ENCODE measurements at regions not wholly inside any gene's neighbourhood (a gene's known extent, or its start where the extent isn't known, plus 50 kb on each side); places are given as distances from the start of the nearest gene placed in this dataset.

- CTCF ChIA-PET = no interaction called here
- ATAC-seq = no peak
- no peaks in the 10 kb centered on the region for H3K9me3 ChIP-seq (ENCODE audit: control insufficient read depth in 2 of 3, low read length in 3 of 3)
Measured at GRCh38 chr6:14693301-14694192, 552.3 kb upstream of the JARID2 start.

GRCh38 chr6:14694308-14694707 lies 551.6 kb upstream of the JARID2 start:
- ATAC-seq = no peak
- Mint-ChIP-seq H3K9me3 (peaks cover 0 to under 1% (median 0%) of the 10 kb centered on the region in 11 donors), H3K27me3 (no peaks in the 10 kb centered on the region), H3K27ac (no peak overlapping the region), H3K4me1 (peaks cover 0 to 3% (median 0%) of the 10 kb centered on the region in 7 donors), H3K36me3 (peaks cover 0 to 2% (median 0%) of the 10 kb centered on the region in 5 donors), H3K4me3 (no peak overlapping the region)
- DNase-seq = no peak
- Histone ChIP-seq H3K27ac (ENCODE audit: low read depth, low read length) (no peak overlapping the region), H3K27me3 (ENCODE audit: control insufficient read depth in 2 of 2, insufficient read depth in 2 of 2, low read length in 2 of 2) (no peaks in the 10 kb centered on the region), H3K4me3 (ENCODE audit: low read length) (no peak overlapping the region), H3K4me1 (ENCODE audit: control insufficient read depth in 2 of 2, insufficient read depth in 2 of 2, low read length in 2 of 2) (no peaks in the 10 kb centered on the region), H3K9me3 (ENCODE audit: control insufficient read depth in 2 of 3, low read length in 3 of 3) (no peaks in the 10 kb centered on the region), H3K36me3 (ENCODE audit: control insufficient read depth in 2 of 3, insufficient read depth in 3 of 3, low read length in 3 of 3) (no peaks in the 10 kb centered on the region)
- CTCF ChIA-PET = no interaction called here
- POLR2A ChIA-PET = no interaction called here
- intact Hi-C loops (cut with micrococcal nuclease) = no loop called here

More at GRCh38 chr6:14693301-14694192, 552.3 kb upstream of the JARID2 start:
- Mint-ChIP-seq H3K4me3 (no peak overlapping the region), H3K4me1 (no peaks in the 10 kb centered on the region), H3K27me3 (no peaks in the 10 kb centered on the region), H3K27ac (no peak overlapping the region), H3K36me3 (no peaks in the 10 kb centered on the region), H3K9me3 (no peaks in the 10 kb centered on the region)
- Histone ChIP-seq H3K36me3 (ENCODE audit: control insufficient read depth in 2 of 3, insufficient read depth in 3 of 3, low read length in 3 of 3) (no peaks in the 10 kb centered on the region), H3K27ac (ENCODE audit: low read depth, low read length) (no peak overlapping the region), H3K27me3 (ENCODE audit: control insufficient read depth in 2 of 2, insufficient read depth in 2 of 2, low read length in 2 of 2) (no peaks in the 10 kb centered on the region), H3K4me3 (ENCODE audit: low read length) (no peak overlapping the region), H3K4me1 (ENCODE audit: control insufficient read depth in 2 of 2, insufficient read depth in 2 of 2, low read length in 2 of 2) (no peaks in the 10 kb centered on the region)
- POLR2A ChIA-PET = no interaction called here
- intact Hi-C loops (cut with micrococcal nuclease) = no loop called here
- DNase-seq = no peak

DNA sequence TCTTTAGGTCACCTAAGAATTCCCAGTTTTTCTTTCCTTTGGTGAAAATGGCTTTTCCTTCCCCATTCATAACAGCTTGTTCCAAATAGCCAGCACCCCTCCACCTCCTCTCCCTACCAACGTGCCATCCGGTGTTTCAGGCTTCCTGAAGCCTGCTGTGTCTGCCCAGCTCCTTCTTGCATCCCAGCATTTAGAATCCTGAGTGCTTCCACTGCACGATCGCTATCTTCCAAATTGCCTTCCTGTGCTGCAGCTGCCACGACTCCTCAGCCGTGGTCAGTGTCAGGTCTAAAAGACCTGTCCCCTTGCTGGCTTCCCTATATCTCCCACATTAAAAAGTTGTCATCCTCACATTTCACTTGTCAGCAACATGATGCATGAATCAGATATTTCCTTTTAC lies 550.3 kb upstream of the JARID2 start:
- Mint-ChIP-seq H3K27ac (no peak overlapping the region), H3K27me3 (no peaks in the 10 kb centered on the region), H3K9me3 (peaks cover 0 to 10% (median 0%) of the 10 kb centered on the region in 11 donors), H3K36me3 (peaks cover 0 to 3% (median 0%) of the 10 kb centered on the region in 5 donors), H3K4me3 (no peak overlapping the region), H3K4me1 (peaks cover 0 to 6% (median 0%) of the 10 kb centered on the region in 7 donors)
- no peaks in the 10 kb centered on the region for H3K9me3 ChIP-seq (ENCODE audit: control insufficient read depth in 2 of 3, low read length in 3 of 3)
- CTCF ChIA-PET = interaction anchor here (0.6 to 0.7 kb wide), 2 partner anchors 232 to 754 kb away, joined by 3 read pairs; no protein-coding TSS in a partner anchor
- intact Hi-C loops (cut with micrococcal nuclease) = no loop called here
- no peaks in the 10 kb centered on the region for H3K27me3 ChIP-seq (ENCODE audit: control insufficient read depth in 2 of 2, insufficient read depth in 2 of 2, low read length in 2 of 2)
- H3K36me3 ChIP-seq (ENCODE audit: control insufficient read depth in 2 of 3, insufficient read depth in 3 of 3, low read length in 3 of 3) = no peaks in the 10 kb centered on the region
- H3K4me1 ChIP-seq (ENCODE audit: control insufficient read depth in 2 of 2, insufficient read depth in 2 of 2, low read length in 2 of 2) = no peaks in the 10 kb centered on the region
- no peak overlapping the region for H3K27ac ChIP-seq (ENCODE audit: low read depth, low read length)
- DNase-seq = no peak
- POLR2A ChIA-PET = no interaction called here
- ATAC-seq = no peak
- no peak overlapping the region for H3K4me3 ChIP-seq (ENCODE audit: low read length)

DNA sequence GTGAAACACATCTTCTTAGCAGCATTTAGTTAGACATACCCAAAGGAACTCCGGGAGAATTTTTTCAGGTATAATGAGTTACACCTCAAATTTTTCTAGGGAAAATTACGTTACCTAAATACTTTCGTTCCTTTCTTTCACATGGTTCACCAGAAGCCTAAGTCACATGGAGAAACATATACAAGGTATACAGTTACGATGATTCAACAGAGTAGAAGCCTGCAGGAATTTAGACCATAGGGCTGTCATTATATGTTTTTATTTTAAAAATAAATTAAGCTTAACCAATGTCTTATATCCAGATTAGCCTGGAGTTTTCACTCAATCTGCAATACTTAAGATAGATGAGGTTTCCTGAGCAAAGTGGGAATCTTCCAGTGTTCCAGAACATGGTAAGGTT lies 549.5 kb upstream of the JARID2 start:
- CTCF ChIA-PET = no interaction called here
- H3K36me3 ChIP-seq (ENCODE audit: control insufficient read depth in 2 of 3, insufficient read depth in 3 of 3, low read length in 3 of 3) = no peaks in the 10 kb centered on the region

DNA sequence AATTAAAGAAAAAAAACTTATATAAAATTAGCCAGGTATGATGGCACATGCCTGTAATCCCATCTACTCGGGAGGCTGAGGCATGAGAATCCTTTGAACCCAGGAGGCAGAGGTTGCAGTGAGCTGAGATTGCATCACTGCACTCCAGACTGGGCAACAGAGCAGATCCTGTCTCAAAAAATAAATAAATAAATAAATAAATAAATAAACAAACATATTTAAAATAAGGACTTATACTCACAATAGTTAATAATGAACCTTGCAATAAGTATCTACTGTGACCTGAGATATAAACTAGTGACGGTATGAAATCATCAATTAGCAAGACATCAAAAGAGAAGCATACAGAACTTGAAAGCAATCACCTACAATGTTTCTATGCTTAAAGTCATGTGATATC lies 548.4 kb upstream of the JARID2 start:
- Histone ChIP-seq H3K4me1 (ENCODE audit: control insufficient read depth in 2 of 2, insufficient read depth in 2 of 2, low read length in 2 of 2) (no peaks in the 10 kb centered on the region), H3K27me3 (ENCODE audit: control insufficient read depth in 2 of 2, insufficient read depth in 2 of 2, low read length in 2 of 2) (no peaks in the 10 kb centered on the region), H3K4me3 (ENCODE audit: low read length) (no peak overlapping the region), H3K27ac (ENCODE audit: low read depth, low read length) (no peak overlapping the region), H3K36me3 (ENCODE audit: control insufficient read depth in 2 of 3, insufficient read depth in 3 of 3, low read length in 3 of 3) (no peaks in the 10 kb centered on the region), H3K9me3 (ENCODE audit: control insufficient read depth in 2 of 3, low read length in 3 of 3) (no peaks in the 10 kb centered on the region)
- Mint-ChIP-seq H3K27me3 (no peaks in the 10 kb centered on the region), H3K4me1 (peaks cover 0 to 6% (median 0%) of the 10 kb centered on the region in 7 donors), H3K27ac (no peak overlapping the region), H3K9me3 (peaks cover 0 to 10% (median 0%) of the 10 kb centered on the region in 11 donors), H3K36me3 (peaks cover 0 to 6% (median 0%) of the 10 kb centered on the region in 5 donors), H3K4me3 (no peak overlapping the region)
- intact Hi-C loops (cut with micrococcal nuclease) = no loop called here
- POLR2A ChIA-PET = no interaction called here
- DNase-seq = no peak
- ATAC-seq = no peak
- CTCF ChIA-PET = no interaction called here

More for the DNA sequence above, 549.5 kb upstream of the JARID2 start:
- Histone ChIP-seq H3K9me3 (ENCODE audit: control insufficient read depth in 2 of 3, low read length in 3 of 3) (no peaks in the 10 kb centered on the region), H3K27ac (ENCODE audit: low read depth, low read length) (no peak overlapping the region), H3K4me1 (ENCODE audit: control insufficient read depth in 2 of 2, insufficient read depth in 2 of 2, low read length in 2 of 2) (no peaks in the 10 kb centered on the region), H3K4me3 (ENCODE audit: low read length) (no peak overlapping the region), H3K27me3 (ENCODE audit: control insufficient read depth in 2 of 2, insufficient read depth in 2 of 2, low read length in 2 of 2) (no peaks in the 10 kb centered on the region)
- Mint-ChIP-seq H3K27me3 (no peaks in the 10 kb centered on the region), H3K36me3 (peaks cover 0 to 3% (median 0%) of the 10 kb centered on the region in 5 donors), H3K4me3 (no peak overlapping the region), H3K27ac (no peak overlapping the region), H3K4me1 (peaks cover 0 to 6% (median 0%) of the 10 kb centered on the region in 7 donors), H3K9me3 (peaks cover 0 to 10% (median 0%) of the 10 kb centered on the region in 11 donors)
- no peak for DNase-seq
- POLR2A ChIA-PET = interaction anchor here (0.7 kb wide), 2 partner anchors 21 to 380 kb away, joined by 3 read pairs; no protein-coding TSS in a partner anchor
- intact Hi-C loops (cut with micrococcal nuclease) = no loop called here
- ATAC-seq = no peak

DNA sequence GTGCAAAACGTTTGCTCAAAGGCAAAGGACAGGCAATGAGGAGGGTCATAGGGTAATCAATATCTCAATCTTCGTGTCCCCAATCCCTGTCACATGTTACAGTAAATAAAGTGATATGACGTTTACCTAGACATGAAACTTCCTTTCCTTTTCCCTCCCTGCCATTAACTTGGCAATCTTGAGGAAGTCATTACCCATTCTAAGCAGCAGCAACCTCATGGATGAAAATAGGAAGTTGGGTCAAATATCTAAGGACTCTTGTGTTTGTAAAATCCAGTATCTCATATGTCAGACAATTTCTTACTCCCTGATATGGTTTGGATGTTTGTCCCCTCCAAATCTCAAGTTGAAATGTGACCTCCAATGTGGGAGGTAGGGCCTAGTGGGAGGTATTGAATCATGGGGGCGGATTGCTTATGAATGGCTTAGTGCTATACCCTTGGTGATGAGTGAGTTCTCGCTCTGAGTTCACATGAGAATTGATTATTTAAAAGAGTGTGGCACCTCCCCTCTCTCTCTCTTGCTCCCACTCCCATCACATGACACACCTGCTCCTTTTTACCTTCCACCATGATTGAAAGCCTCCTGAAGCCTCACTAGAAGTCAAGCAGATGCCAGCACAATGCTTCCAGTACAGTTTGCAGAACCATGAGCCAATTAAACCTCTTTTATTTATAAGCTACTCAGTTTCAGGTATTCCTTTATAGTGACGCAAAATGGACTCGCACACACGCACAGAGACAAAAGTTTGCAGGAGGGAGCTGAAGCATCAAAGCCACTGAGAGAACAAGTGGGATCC lies 545.9 kb upstream of the JARID2 start:
- ATAC-seq (no peak), DNase-seq (no peak)
- Mint-ChIP-seq H3K9me3 (peaks cover 0 to 12% (median 0%) of the 10 kb centered on the region in 11 donors), H3K36me3 (peaks cover 0 to 6% (median 0%) of the 10 kb centered on the region in 5 donors), H3K27ac (no peak overlapping the region), H3K4me3 (no peak overlapping the region), H3K4me1 (peaks cover 0 to 6% (median 0%) of the 10 kb centered on the region in 7 donors), H3K27me3 (no peaks in the 10 kb centered on the region)
- intact Hi-C loops (cut with micrococcal nuclease) = no loop called here
- H3K27me3 ChIP-seq (ENCODE audit: control insufficient read depth in 2 of 2, insufficient read depth in 2 of 2, low read length in 2 of 2) = no peaks in the 10 kb centered on the region
- no peak overlapping the region for H3K27ac ChIP-seq (ENCODE audit: low read depth, low read length)
- H3K36me3 ChIP-seq (ENCODE audit: control insufficient read depth in 2 of 3, insufficient read depth in 3 of 3, low read length in 3 of 3) = no peaks in the 10 kb centered on the region
- H3K4me1 ChIP-seq (ENCODE audit: control insufficient read depth in 2 of 2, insufficient read depth in 2 of 2, low read length in 2 of 2) = no peaks in the 10 kb centered on the region
- no peak overlapping the region for H3K4me3 ChIP-seq (ENCODE audit: low read length)
- ChIA-PET CTCF (no interaction called here), POLR2A (interaction anchor here (0.5 to 1.8 kb wide), 2 partner anchors 8 to 14 kb away, joined by 3 to 4 read pairs; no protein-coding TSS in a partner anchor)
- no peaks in the 10 kb centered on the region for H3K9me3 ChIP-seq (ENCODE audit: control insufficient read depth in 2 of 3, low read length in 3 of 3)

All from naive thymus-derived CD4-positive, alpha-beta T cell (primary cell).